H1 (cell line): ENCODE measurements at regions not wholly inside any gene's neighbourhood (a gene's known extent, or its start where the extent isn't known, plus 50 kb on each side); places are given as distances from the start of the nearest gene placed in this dataset.

ENCODE experiments used
- CTCF ChIA-PET: fragments of 300-600 bp; sonication (Branson Sonifier 250); formaldehyde crosslinking; loops from one replicate; lab custom pipeline; 2021; ENCODE audit not compliant: partially characterized antibody; lab: Charles Lee
- POLR2A ChIA-PET: fragments of 300-600 bp; sonication (Branson Sonifier 250); formaldehyde crosslinking; loops from one replicate; lab custom pipeline; 2021; ENCODE audit warnings: inconsistent platforms; ENCODE audit not compliant: partially characterized antibody; lab: Charles Lee
- DNase-seq, 2 experiments: peaks; one replicate each; pipeline versions ENCODE4 v3.0.0 to v3.0.0-alpha.2; 2010 to 2022; ENCODE audit warnings: low spot score in 2 of 2, low read depth in 1 of 2, mixed read lengths in 1 of 2
- FAIRE-seq: peaks from 2 replicates; lab custom pipeline; 2011; peaks lifted over from hg19 to GRCh38; lab: Jason Lieb, UNC
- H2AFZ ChIP-seq: 2 replicates; pipeline ENCODE4 v1.8.1; 2012; ENCODE audit warnings: low read length, inconsistent platforms
- H2AK5ac ChIP-seq: 2 replicates; pipeline ENCODE4 v1.6.1; 2013; ENCODE audit warnings: low read depth, low read length
- H2BK120ac ChIP-seq: replicated peaks from 2 replicates; pipeline ENCODE3; 2013; ENCODE audit warnings: low read depth, low read length, inconsistent platforms
- H2BK12ac ChIP-seq: 2 replicates; pipeline ENCODE4 v1.6.1; 2013; ENCODE audit warnings: low read depth, low read length
- H2BK15ac ChIP-seq: 2 replicates; pipeline ENCODE4 v1.6.1; 2013; ENCODE audit warnings: low read length
- H2BK20ac ChIP-seq: 2 replicates; pipeline ENCODE4 v1.6.1; 2013; ENCODE audit warnings: low read length
- H2BK5ac ChIP-seq: 2 replicates; pipeline ENCODE4 v1.6.1; 2013; ENCODE audit warnings: low read depth, low read length
- H3K14ac ChIP-seq: 2 replicates; pipeline ENCODE4 v1.6.1; 2013; ENCODE audit warnings: inconsistent platforms; ENCODE audit not compliant: insufficient read length
- H3K18ac ChIP-seq: 2 replicates; pipeline ENCODE4 v1.6.1; 2013; ENCODE audit warnings: low read length; ENCODE audit errors: extremely low read depth
- H3K23ac ChIP-seq: 2 replicates; pipeline ENCODE4 v1.6.1; 2013; ENCODE audit warnings: inconsistent platforms; ENCODE audit not compliant: insufficient read length
- H3K23me2 ChIP-seq: 2 replicates; pipeline ENCODE4 v1.6.1; 2013; ENCODE audit warnings: low read depth, low read length
- H3K27ac ChIP-seq: 2 replicates; pipeline ENCODE4 v1.6.1; 2011; ENCODE audit warnings: low read depth, low read length, inconsistent platforms
- H3K27me3 ChIP-seq, 4 experiments: replicated peaks in 1 of 4; 1 replicate in 1 of 4; 2 replicates in 3 of 4; pipeline versions ENCODE4 v1.6.1 to v1.8.1; 2011 to 2013; ENCODE audit warnings: low read length in 3 of 4, mild to moderate bottlenecking in 3 of 4, inconsistent platforms in 2 of 4, mixed read lengths in 2 of 4, moderate library complexity in 1 of 4; ENCODE audit not compliant: control insufficient read depth in 3 of 4, insufficient read depth in 3 of 4; ENCODE audit errors: extremely low read depth in 1 of 4
- H3K36me3 ChIP-seq, 4 experiments: 2 replicates each; pipeline versions ENCODE4 v1.6.1 to v1.8.1; 2011 to 2013; ENCODE audit warnings: mild to moderate bottlenecking in 4 of 4, low read length in 3 of 4, moderate library complexity in 2 of 4, control low read depth in 1 of 4, inconsistent platforms in 1 of 4; ENCODE audit not compliant: insufficient read depth in 4 of 4, control insufficient read depth in 2 of 4
- H3K4ac ChIP-seq: replicated peaks from 2 replicates; pipeline ENCODE3; 2013; ENCODE audit warnings: low read length, low read depth, mixed read lengths, inconsistent platforms; ENCODE audit not compliant: insufficient read length
- H3K4me1 ChIP-seq, 4 experiments: replicated peaks in 1 of 4; 1 replicate in 1 of 4; 2 replicates in 3 of 4; pipeline versions ENCODE4 v1.6.1 to v1.8.1; 2011 to 2013; ENCODE audit warnings: low read length in 3 of 4, inconsistent platforms in 2 of 4, mixed read lengths in 1 of 4; ENCODE audit not compliant: insufficient read depth in 4 of 4, control insufficient read depth in 3 of 4
- H3K4me2 ChIP-seq, 2 experiments: 2 replicates each; pipeline versions ENCODE4 v1.6.1 to v1.8.1; 2011 to 2013; ENCODE audit warnings: low read depth in 2 of 2, low read length in 2 of 2, control low read depth in 1 of 2, inconsistent platforms in 1 of 2, mild to moderate bottlenecking in 1 of 2; ENCODE audit not compliant: insufficient read depth in 1 of 2
- H3K4me3 ChIP-seq, 4 experiments: fragments of 200-600, 300-600 bp in 1 of 4; sonication (generic), shearing (Covaris generic), sonication (Bioruptor Twin) in 1 of 4; 2 replicates each; pipeline versions ENCODE4 v1.5.1 to v1.8.1; 2011 to 2016; ENCODE audit warnings: low read length in 4 of 4, low read depth in 3 of 4, control low read depth in 2 of 4, inconsistent platforms in 2 of 4, mild to moderate bottlenecking in 2 of 4, mixed read lengths in 1 of 4, moderate library complexity in 1 of 4; ENCODE audit not compliant: insufficient read depth in 2 of 4; ENCODE audit errors: extremely low read depth in 1 of 4
- H3K56ac ChIP-seq: replicated peaks from 2 replicates; pipeline ENCODE3; 2013; ENCODE audit warnings: low read depth, mild to moderate bottlenecking, mixed read lengths, low read length, inconsistent platforms; ENCODE audit not compliant: insufficient read length
- H3K79me1 ChIP-seq: 2 replicates; pipeline ENCODE4 v1.6.1; 2013; ENCODE audit warnings: low read depth, low read length, control low read depth
- H3K79me2 ChIP-seq, 2 experiments: 2 replicates each; pipeline versions ENCODE4 v1.6.1 to v1.8.1; 2012 to 2013; ENCODE audit warnings: low read length in 2 of 2, mild to moderate bottlenecking in 2 of 2, inconsistent platforms in 1 of 2; ENCODE audit not compliant: insufficient read depth in 2 of 2, control insufficient read depth in 1 of 2
- H3K9ac ChIP-seq, 4 experiments: replicated peaks in 1 of 4; 1 replicate in 1 of 4; 2 replicates in 3 of 4; pipeline versions ENCODE4 v1.6.1 to v1.8.1; 2011 to 2013; ENCODE audit warnings: low read depth in 3 of 4, low read length in 3 of 4, control low read depth in 2 of 4, mild to moderate bottlenecking in 2 of 4, moderate library complexity in 2 of 4, inconsistent platforms in 1 of 4; ENCODE audit errors: extremely low read depth in 1 of 4
- H3K9me3 ChIP-seq, 2 experiments: 2 replicates each; pipeline versions ENCODE4 v1.6.1 to v1.8.1; 2012 to 2013; ENCODE audit warnings: mild to moderate bottlenecking in 2 of 2, moderate library complexity in 2 of 2, control low read depth in 1 of 2, inconsistent platforms in 1 of 2, low read depth in 1 of 2, low read length in 1 of 2, mixed read lengths in 1 of 2; ENCODE audit not compliant: insufficient read depth in 2 of 2
- H4K20me1 ChIP-seq, 2 experiments: replicated peaks in 1 of 2; 2 replicates each; pipeline versions ENCODE3 to v1.8.1; 2011 to 2013; ENCODE audit warnings: inconsistent platforms in 2 of 2, low read length in 2 of 2, mild to moderate bottlenecking in 1 of 2; ENCODE audit not compliant: insufficient read depth in 2 of 2, control insufficient read depth in 1 of 2
- H4K5ac ChIP-seq: 2 replicates; pipeline ENCODE4 v1.6.1; 2013; ENCODE audit warnings: low read length, low read depth, mixed read lengths, inconsistent platforms; ENCODE audit not compliant: insufficient read length
- H4K8ac ChIP-seq: 2 replicates; pipeline ENCODE4 v1.8.0; 2013; ENCODE audit warnings: mild to moderate bottlenecking, moderate library complexity, low read length, inconsistent platforms; ENCODE audit not compliant: insufficient read depth; ENCODE audit errors: extremely low read depth
- H4K91ac ChIP-seq: replicated peaks from 2 replicates; pipeline ENCODE3; 2013; ENCODE audit warnings: low read length, mixed read lengths, inconsistent platforms; ENCODE audit not compliant: insufficient read length
- NANOG ChIP-seq: IDR thresholded peaks from 2 replicates; pipeline ENCODE4 v1.6.1; 2011; ENCODE audit warnings: low read length, low read depth, mild to moderate bottlenecking, inconsistent platforms; ENCODE audit not compliant: insufficient read depth, poor library complexity, severe bottlenecking
- SIRT6 ChIP-seq: IDR thresholded peaks from one replicate; pipeline ENCODE4 v1.7.1; 2012; ENCODE audit warnings: low read length, inconsistent platforms
- WGBS, 2 experiments: shearing (Covaris generic) in 1 of 2; methylation state at CpG; one replicate each; pipeline versions ENCODE4 v1.1.6 to v1.1.7; 2013 to 2015; ENCODE audit warnings: low lambda C conversion rate in 2 of 2, mixed read lengths in 2 of 2, inconsistent platforms in 1 of 2, low coverage in 1 of 2, missing lambda C conversion rate in 1 of 2; ENCODE audit not compliant: insufficient replicate concordance in 2 of 2, insufficient coverage in 1 of 2, insufficient read length in 1 of 2; ENCODE audit errors: extremely low coverage in 1 of 2, missing lambda C conversion rate in 1 of 2; 5-methylcytosine and 5-hydroxymethylcytosine counted together

- no peak overlapping the region for H4K8ac ChIP-seq
- no peaks in the 10 kb centered on the region for H3K27me3 ChIP-seq
- no peak overlapping the region for H2AFZ ChIP-seq
- no peak overlapping the region for H2BK120ac ChIP-seq
- ChIA-PET POLR2A (no interaction called here), CTCF (no interaction called here)
- H3K4me3 ChIP-seq, result no peak overlapping the region
- no peak overlapping the region for H3K4ac ChIP-seq
- no peak for FAIRE-seq
- no peaks in the 10 kb centered on the region for H3K4me1 ChIP-seq
- no peak for DNase-seq
- no peak overlapping the region for H3K27ac ChIP-seq
- WGBS, 2 experiments, result 61% methylated on average over 2 of the region's 2 CpGs; no CpG with 5 or more reads in 1 of the 2 experiments
- no peak for TF ChIP-seq NANOG
- TF ChIP-seq SIRT6, result no peak
- no peak overlapping the region for H2BK5ac ChIP-seq
- H3K18ac ChIP-seq, result no peak overlapping the region
- H3K56ac ChIP-seq, result no peak overlapping the region
- H3K79me1 ChIP-seq, result no peaks in the 10 kb centered on the region
- no peak overlapping the region for H4K91ac ChIP-seq
- no peak overlapping the region for H3K23ac ChIP-seq
- no peak overlapping the region for H2BK15ac ChIP-seq
- H4K5ac ChIP-seq, result no peak overlapping the region
- H3K14ac ChIP-seq, result no peak overlapping the region
- no peak overlapping the region for H3K9ac ChIP-seq
- H4K20me1 ChIP-seq, result no peaks in the 10 kb centered on the region
- H3K9me3 ChIP-seq, result no peaks in the 10 kb centered on the region; a peak in 1 of 4 replicates
- H3K79me2 ChIP-seq, result no peaks in the 10 kb centered on the region
- H2BK12ac ChIP-seq, result no peak overlapping the region
- H2AK5ac ChIP-seq, result no peak overlapping the region
- no peaks in the 10 kb centered on the region for H3K36me3 ChIP-seq
- H3K4me2 ChIP-seq, result no peak overlapping the region
- H2BK20ac ChIP-seq, result no peak overlapping the region
- no peaks in the 10 kb centered on the region for H3K23me2 ChIP-seq
Observed at GRCh38 chr7:45446195-45446944, 127.8 kb upstream of the ADCY1 start.
